ENCODE measurements at regions not wholly inside any gene's neighbourhood (a gene's known extent, or its start where the extent isn't known, plus 50 kb on each side); places are given as distances from the start of the nearest gene placed in this dataset.

- Mint-ChIP-seq H3K36me3 (ENCODE audit: low read depth) (no peaks in the 10 kb centered on the region), H3K27ac (no peak overlapping the region), H3K9me3 (peaks cover 17% of the 10 kb centered on the region), H3K4me3 (no peak overlapping the region), H3K4me1 (peaks cover 22% of the 10 kb centered on the region), H3K27me3 (ENCODE audit: low read depth, poor library complexity) (peaks cover 1% of the 10 kb centered on the region)
- DNase-seq, result no peak
- TF ChIP-seq, protein P1, sequence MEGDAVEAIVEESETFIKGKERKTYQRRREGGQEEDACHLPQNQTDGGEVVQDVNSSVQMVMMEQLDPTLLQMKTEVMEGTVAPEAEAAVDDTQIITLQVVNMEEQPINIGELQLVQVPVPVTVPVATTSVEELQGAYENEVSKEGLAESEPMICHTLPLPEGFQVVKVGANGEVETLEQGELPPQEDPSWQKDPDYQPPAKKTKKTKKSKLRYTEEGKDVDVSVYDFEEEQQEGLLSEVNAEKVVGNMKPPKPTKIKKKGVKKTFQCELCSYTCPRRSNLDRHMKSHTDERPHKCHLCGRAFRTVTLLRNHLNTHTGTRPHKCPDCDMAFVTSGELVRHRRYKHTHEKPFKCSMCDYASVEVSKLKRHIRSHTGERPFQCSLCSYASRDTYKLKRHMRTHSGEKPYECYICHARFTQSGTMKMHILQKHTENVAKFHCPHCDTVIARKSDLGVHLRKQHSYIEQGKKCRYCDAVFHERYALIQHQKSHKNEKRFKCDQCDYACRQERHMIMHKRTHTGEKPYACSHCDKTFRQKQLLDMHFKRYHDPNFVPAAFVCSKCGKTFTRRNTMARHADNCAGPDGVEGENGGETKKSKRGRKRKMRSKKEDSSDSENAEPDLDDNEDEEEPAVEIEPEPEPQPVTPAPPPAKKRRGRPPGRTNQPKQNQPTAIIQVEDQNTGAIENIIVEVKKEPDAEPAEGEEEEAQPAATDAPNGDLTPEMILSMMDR (IDR thresholded peaks at IDR 0.05), result no peak
These were observed 162.0 kb upstream of the MGMT start for GRCh38 chr10:129305046-129305445.

- peaks cover 4% of the 10 kb centered on the region for H3K27me3 Mint-ChIP-seq (ENCODE audit: low read depth, poor library complexity)
- no peak overlapping the region for H3K4me3 Mint-ChIP-seq
- TF ChIP-seq, protein P1 (IDR thresholded peaks at IDR 0.05), result no peak
- H3K9me3 Mint-ChIP-seq, result peaks cover 9% of the 10 kb centered on the region
- no peak overlapping the region for H3K27ac Mint-ChIP-seq
- peaks cover 22% of the 10 kb centered on the region for H3K4me1 Mint-ChIP-seq
- DNase-seq, result no peak
- no peaks in the 10 kb centered on the region for H3K36me3 Mint-ChIP-seq (ENCODE audit: low read depth)
These were observed 159.9 kb upstream of the MGMT start for GRCh38 chr10:129307141-129307540.

DNA sequence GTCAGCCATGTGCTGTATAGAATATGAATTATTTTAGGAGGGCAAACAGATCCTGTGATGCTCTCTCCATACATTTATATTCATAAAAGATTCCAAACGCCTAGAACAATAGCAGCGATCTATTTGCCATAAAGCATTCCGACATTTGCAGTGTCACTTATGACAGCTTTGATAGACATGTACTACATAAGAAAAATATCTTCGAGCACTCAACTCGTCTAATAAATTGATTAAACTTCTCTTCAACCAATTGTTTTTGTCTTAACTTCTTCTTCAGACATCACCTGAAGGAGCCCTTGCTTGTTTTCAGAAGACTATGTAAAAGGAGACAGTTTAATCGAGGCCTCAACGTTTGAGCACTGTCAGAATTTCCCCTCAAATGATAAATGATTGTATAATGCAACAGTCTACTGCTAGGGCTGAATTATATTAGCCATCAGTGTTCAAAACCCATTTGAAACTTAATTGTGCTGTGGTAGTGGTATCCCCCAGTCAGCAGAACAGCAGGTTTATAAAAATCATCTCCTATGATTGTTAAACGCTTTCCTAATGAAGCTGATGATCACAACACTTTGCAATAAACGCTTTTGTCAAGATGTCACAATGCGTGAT lies 158.0 kb upstream of the MGMT start:
- no peak overlapping the region for H3K27ac Mint-ChIP-seq
- peaks cover 11% of the 10 kb centered on the region for H3K27me3 Mint-ChIP-seq (ENCODE audit: low read depth, poor library complexity)

DNA sequence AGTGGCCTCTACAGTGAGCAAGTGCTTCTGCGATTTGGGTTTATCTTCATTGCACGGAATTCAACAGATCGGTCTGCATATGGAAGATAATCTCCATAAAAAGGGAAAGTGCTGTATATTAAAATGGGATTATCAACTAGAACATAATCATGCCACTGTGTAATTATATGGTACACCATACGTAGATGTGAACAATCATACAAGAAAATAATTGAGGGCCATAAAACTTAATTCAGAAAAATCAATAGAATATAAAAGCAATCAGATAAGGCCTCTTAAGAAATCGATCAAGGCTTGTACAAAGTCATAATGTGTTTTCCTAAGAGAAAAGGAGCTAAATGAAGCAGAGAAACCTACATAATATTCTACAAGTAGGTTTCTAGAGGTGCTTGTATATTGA lies 157.5 kb upstream of the MGMT start:
- TF ChIP-seq, protein P1 (IDR thresholded peaks at IDR 0.05), result no peak

More for the DNA sequence above, 158.0 kb upstream of the MGMT start:
- H3K36me3 Mint-ChIP-seq (ENCODE audit: low read depth), result no peaks in the 10 kb centered on the region
- DNase-seq, result no peak
- H3K9me3 Mint-ChIP-seq, result peaks cover 7% of the 10 kb centered on the region
- peaks cover 22% of the 10 kb centered on the region for H3K4me1 Mint-ChIP-seq
- H3K4me3 Mint-ChIP-seq, result no peak overlapping the region
- TF ChIP-seq, protein P1 (IDR thresholded peaks at IDR 0.05), result no peak

DNA sequence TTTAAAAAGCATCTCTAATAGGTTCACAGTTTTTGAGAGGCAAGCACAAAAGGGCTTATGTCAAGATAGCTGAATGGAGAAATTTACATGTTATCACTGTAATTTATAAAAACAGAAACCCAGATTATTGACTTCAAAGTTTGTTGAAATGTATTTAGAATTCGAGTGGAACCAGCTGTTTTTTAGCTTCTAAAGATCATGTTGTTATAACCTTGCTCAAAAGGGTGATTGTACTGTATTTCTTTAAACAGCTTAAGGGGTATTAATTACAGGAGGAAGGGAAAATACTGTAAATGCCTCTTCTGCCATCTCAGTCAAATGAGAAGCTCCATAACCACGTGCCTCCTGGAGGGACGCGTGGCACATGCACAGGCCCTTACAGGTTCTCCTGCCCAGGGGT lies 156.2 kb upstream of the MGMT start:
- H3K36me3 Mint-ChIP-seq (ENCODE audit: low read depth), result no peaks in the 10 kb centered on the region
- H3K27ac Mint-ChIP-seq, result no peak overlapping the region
- peaks cover 14% of the 10 kb centered on the region for H3K9me3 Mint-ChIP-seq
- H3K4me3 Mint-ChIP-seq, result no peak overlapping the region
- no peak for DNase-seq
- TF ChIP-seq, protein P1 (IDR thresholded peaks at IDR 0.05), result no peak
- H3K4me1 Mint-ChIP-seq, result peaks cover 22% of the 10 kb centered on the region
- peaks cover 11% of the 10 kb centered on the region for H3K27me3 Mint-ChIP-seq (ENCODE audit: low read depth, poor library complexity)

More for the DNA sequence above, 157.5 kb upstream of the MGMT start:
- Mint-ChIP-seq H3K27ac (no peak overlapping the region), H3K4me1 (peaks cover 22% of the 10 kb centered on the region), H3K27me3 (ENCODE audit: low read depth, poor library complexity) (peaks cover 11% of the 10 kb centered on the region), H3K9me3 (peaks cover 7% of the 10 kb centered on the region), H3K36me3 (ENCODE audit: low read depth) (no peaks in the 10 kb centered on the region), H3K4me3 (no peak overlapping the region)
- no peak for DNase-seq

GRCh38 chr10:129319934-129320333 lies 147.1 kb upstream of the MGMT start:
- TF ChIP-seq, protein P1 (IDR thresholded peaks at IDR 0.05), result no peak

More at GRCh38 chr10:129319934-129320333, 147.1 kb upstream of the MGMT start:
- H3K27me3 Mint-ChIP-seq (ENCODE audit: low read depth, poor library complexity), result peaks cover 7% of the 10 kb centered on the region
- H3K4me1 Mint-ChIP-seq, result peaks cover 28% of the 10 kb centered on the region
- no peak overlapping the region for H3K27ac Mint-ChIP-seq
- peaks cover 48% of the 10 kb centered on the region for H3K9me3 Mint-ChIP-seq
- H3K4me3 Mint-ChIP-seq, result no peak overlapping the region
- DNase-seq, result no peak
- peaks cover 5% of the 10 kb centered on the region for H3K36me3 Mint-ChIP-seq (ENCODE audit: low read depth)
